K562 (cell line): ENCODE measurements at regions not wholly inside any gene's neighbourhood (a gene's known extent, or its start where the extent isn't known, plus 50 kb on each side); places are given as distances from the start of the nearest gene placed in this dataset.

Experiments used
- CBFA2T3 ChIP-seq: fragments of 450-650 bp; IDR thresholded peaks from 2 replicates; pipeline ENCODE4 v1.6.1; 2017
- CREM ChIP-seq: IDR thresholded peaks from 2 replicates; pipeline ENCODE4 v1.6.1; 2014; ENCODE audit warnings: antibody characterized with exemption, low read depth
- DMBX1 ChIP-seq: fragments of 250-450 bp; sonication (Bioruptor Pico); IDR thresholded peaks from 2 replicates; pipeline ENCODE4 v1.8.0; 2022; ENCODE audit warnings: inconsistent platforms, mild to moderate bottlenecking, moderate library complexity, borderline replicate concordance
- FOXO4 ChIP-seq: fragments of 450-650 bp; formaldehyde crosslinking; IDR thresholded peaks from 2 replicates; pipeline ENCODE4 v1.4.0; 2020; ENCODE audit warnings: mild to moderate bottlenecking, moderate library complexity
- GTF2E2 ChIP-seq: fragments of 200-800 bp; sonication (Bioruptor generic); IDR thresholded peaks from 2 replicates; pipeline ENCODE4 v1.6.1; 2016; ENCODE audit warnings: missing genetic modification characterization, missing compliant biosample characterization
- HBP1 ChIP-seq: fragments of 450-650 bp; formaldehyde crosslinking; IDR thresholded peaks from 2 replicates; pipeline ENCODE4 v1.4.0; 2022; ENCODE audit warnings: missing genetic modification characterization
- ILK ChIP-seq: fragments of 450-650 bp; IDR thresholded peaks from 2 replicates; pipeline ENCODE4 v1.6.1; 2016; ENCODE audit warnings: missing genetic modification characterization, low read depth, mild to moderate bottlenecking, missing compliant biosample characterization, moderate library complexity, borderline replicate concordance
- JUND ChIP-seq, 2 experiments: IDR thresholded peaks; 2 replicates in 1 of 2; 3 replicates in 1 of 2; pipeline ENCODE4 v1.6.1; 2011; ENCODE audit warnings: borderline replicate concordance in 2 of 2, low read depth in 2 of 2, low read length in 2 of 2, improper control_type of control experiment in 1 of 2, missing biosample characterization in 1 of 2, missing genetic modification characterization in 1 of 2, missing genetic modification reagents in 1 of 2
- KLF16 ChIP-seq: IDR thresholded peaks from 2 replicates; pipeline ENCODE4 v1.6.1; 2016; ENCODE audit warnings: antibody characterized with exemption
- L3MBTL2 ChIP-seq: fragments of 450-650 bp; IDR thresholded peaks from 2 replicates; pipeline ENCODE4 v1.6.1; 2016; ENCODE audit warnings: mild to moderate bottlenecking, moderate library complexity
- MAX ChIP-seq: sonication (generic); formaldehyde crosslinking; IDR thresholded peaks from 2 replicates; pipeline ENCODE4 v1.9.0; 2022; ENCODE audit warnings: mild to moderate bottlenecking, missing genetic modification reagents
- NCOR1 ChIP-seq: fragments of 450-650 bp; IDR thresholded peaks from 2 replicates; pipeline ENCODE4 v1.6.1; 2016; ENCODE audit warnings: mild to moderate bottlenecking, moderate library complexity
- SOX6 ChIP-seq: fragments of 450-650 bp; IDR thresholded peaks from 2 replicates; pipeline ENCODE4 v1.6.1; 2014; ENCODE audit warnings: mild to moderate bottlenecking
- TAF9B ChIP-seq: fragments of 450-650 bp; IDR thresholded peaks from 2 replicates; pipeline ENCODE4 v1.6.1; 2018; ENCODE audit warnings: mild to moderate bottlenecking; ENCODE audit not compliant: partially characterized antibody
- TCFL5 ChIP-seq: fragments of 250-450 bp; sonication (Bioruptor Pico); conservative IDR thresholded peaks from 2 replicates; pipeline ENCODE4 v1.6.1; 2021; ENCODE audit warnings: mild to moderate bottlenecking, moderate library complexity, matching md5 sums
- ZBTB7A ChIP-seq: IDR thresholded peaks from 2 replicates; pipeline ENCODE4 v1.6.1; 2011; ENCODE audit warnings: low read depth, mild to moderate bottlenecking, low read length, moderate library complexity, borderline replicate concordance; ENCODE audit not compliant: control insufficient read depth
- ZNF57 ChIP-seq: fragments of 450-650 bp; formaldehyde crosslinking; IDR thresholded peaks from 2 replicates; pipeline ENCODE4 v1.4.0; 2020; ENCODE audit warnings: mild to moderate bottlenecking, moderate library complexity
- ZNF592 ChIP-seq: fragments of 450-650 bp; IDR thresholded peaks from 2 replicates; pipeline ENCODE4 v1.6.1; 2017; ENCODE audit warnings: antibody characterized with exemption, mild to moderate bottlenecking
- ZNF639 ChIP-seq, 2 experiments: fragments of 200-800 bp in 1 of 2; sonication (Bioruptor generic) in 1 of 2; sonication (generic) in 1 of 2; formaldehyde crosslinking in 1 of 2; IDR thresholded peaks in 1 of 2; conservative IDR thresholded peaks in 1 of 2; 2 replicates each; pipeline versions ENCODE4 v1.5.0 to v1.6.1; 2016 to 2020; ENCODE audit warnings: missing compliant biosample characterization in 1 of 2, missing genetic modification characterization in 1 of 2, missing genetic modification reagents in 1 of 2

DNA sequence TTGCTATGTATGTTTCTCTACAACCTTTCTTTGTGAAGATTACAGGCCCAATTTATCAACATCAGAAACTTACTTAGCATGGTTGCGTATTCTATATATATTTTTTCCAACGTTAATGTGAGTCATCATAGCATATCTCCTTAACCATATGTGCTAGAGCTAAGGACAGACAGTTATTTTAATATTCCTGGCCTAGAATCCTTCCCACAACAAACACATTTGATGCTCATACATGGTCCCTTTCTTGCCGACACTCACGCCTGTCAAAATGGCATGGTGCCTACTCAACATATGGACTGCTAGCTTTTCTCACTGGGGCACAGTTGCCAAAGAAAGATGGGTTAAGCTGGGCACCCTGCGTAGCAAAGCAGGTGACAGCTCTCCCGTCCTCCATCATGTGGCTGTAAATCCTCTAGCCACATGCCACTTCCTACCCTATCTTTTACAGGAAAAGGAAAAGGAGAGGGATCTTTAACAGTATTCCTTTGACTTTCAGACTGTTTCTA lies 75.2 kb upstream of the GALNT5 start (continued):
- peak; percentile 83 for TF ChIP-seq L3MBTL2
- no peak for TF ChIP-seq TCFL5 (CRISPR knock-in tag)
- TF ChIP-seq NCOR1: peak; percentile 67; the same call in 1 of the 2 replicates
- TF ChIP-seq ILK (tag): no peak
- TF ChIP-seq ZNF57 (CRISPR knock-in tag): 0 out of 2 replicates have a peak, but pooled peaks have one; percentile 68
- peak; percentile 92 for TF ChIP-seq JUND (IDR thresholded peaks at IDR 0.05; ENCODE audit: borderline replicate concordance, low read depth, low read length)
- TF ChIP-seq JUND (tag; IDR thresholded peaks at IDR 0.05; ENCODE audit: borderline replicate concordance, low read depth, low read length): peak; percentile 87; the same call in 2 of the 3 replicates
- TF ChIP-seq HBP1 (CRISPR knock-in tag): no peak
- peak; percentile 85; the same call in 1 of the 2 replicates for TF ChIP-seq GTF2E2 (tag)
- TF ChIP-seq ZNF639 (CRISPR knock-in tag; conservative IDR thresholded peaks at IDR 0.05 in 1 of 2, IDR thresholded peaks at IDR 0.05 in 1 of 2): peak in 1 of 2 experiments; percentile 81; a peak in 1 of 4 replicates
- no peak for TF ChIP-seq ZBTB7A
- TF ChIP-seq KLF16: 0 out of 2 replicates have a peak, but pooled peaks have one; percentile 16
- 0 out of 2 replicates have a peak, but pooled peaks have one; percentile 10 for TF ChIP-seq CREM
- peak; percentile 89 for TF ChIP-seq DMBX1 (CRISPR knock-in tag)
- peak; percentile 16 for TF ChIP-seq TAF9B
- TF ChIP-seq CBFA2T3: peak; percentile 79
- 0 out of 2 replicates have a peak, but pooled peaks have one; percentile 73 for TF ChIP-seq FOXO4 (CRISPR knock-in tag)
- TF ChIP-seq SOX6: peak; percentile 46; the same call in 1 of the 2 replicates
- TF ChIP-seq MAX: peak; percentile 84
- peak; percentile 96 for TF ChIP-seq ZNF592
